ENCODE measurements at regions not wholly inside any gene's neighbourhood (a gene's known extent, or its start where the extent isn't known, plus 50 kb on each side); places are given as distances from the start of the nearest gene placed in this dataset.
"Not testable (repeated sequence)": the region's sequence is repeated elsewhere in the genome, so short reads cannot be mapped to it uniquely, and the experiment has no call there.

- no peak for DNase-seq (ENCODE audit: low read depth)
Measured at GRCh38 chr6:10128721-10129120, 286.2 kb downstream of the TFAP2A start.

- DNase-seq (ENCODE audit: low read depth) = no peak
Measured at GRCh38 chr6:10122164-10122563, 292.7 kb downstream of the TFAP2A start.

GRCh38 chr6:10112871-10113549 is 301.9 kb downstream of the TFAP2A start:
- DNase-seq (ENCODE audit: low read depth) = no peak

- no peak for DNase-seq (ENCODE audit: low read depth)
Measured at GRCh38 chr6:10111975-10112374, 302.9 kb downstream of the TFAP2A start.

- DNase-seq (ENCODE audit: low read depth) = no peak
Measured at GRCh38 chr6:10101551-10102252, 313.2 kb downstream of the TFAP2A start.

- no peak for DNase-seq (ENCODE audit: low read depth)
Measured at GRCh38 chr6:10099529-10100140, 315.2 kb downstream of the TFAP2A start.

GRCh38 chr6:10098756-10099528 is 315.9 kb downstream of the TFAP2A start:
- no peak for DNase-seq (ENCODE audit: low read depth)

GRCh38 chr6:10093282-10093681 is 321.6 kb downstream of the TFAP2A start:
- no peak for DNase-seq (ENCODE audit: low read depth)

- DNase-seq (ENCODE audit: low read depth) = no peak
Measured at GRCh38 chr6:10084111-10084986, 330.5 kb downstream of the TFAP2A start.

GRCh38 chr6:10082385-10082784 is 332.5 kb downstream of the TFAP2A start:
- no peak for DNase-seq (ENCODE audit: low read depth)

GRCh38 chr6:10081957-10082356 is 332.9 kb downstream of the TFAP2A start:
- DNase-seq (ENCODE audit: low read depth) = no peak

GRCh38 chr6:10081075-10081474 is 333.8 kb downstream of the TFAP2A start:
- no peak for DNase-seq (ENCODE audit: low read depth)

GRCh38 chr6:10080561-10080960 is 334.3 kb downstream of the TFAP2A start:
- no peak for DNase-seq (ENCODE audit: low read depth)

GRCh38 chr6:10078581-10078980 is 336.3 kb downstream of the TFAP2A start:
- DNase-seq (ENCODE audit: low read depth) = no peak

- not testable (repeated sequence) for DNase-seq (ENCODE audit: low read depth)
Measured at GRCh38 chr6:10074726-10075125, 340.1 kb downstream of the TFAP2A start.

- no peak for DNase-seq (ENCODE audit: low read depth)
Measured at GRCh38 chr6:10073341-10073740, 341.5 kb downstream of the TFAP2A start.

- no peak for DNase-seq (ENCODE audit: low read depth)
Measured at GRCh38 chr6:10071631-10072220, 343.1 kb downstream of the TFAP2A start.

- DNase-seq (ENCODE audit: low read depth) = no peak
Measured at GRCh38 chr6:10060004-10060403, 354.9 kb downstream of the TFAP2A start.

GRCh38 chr6:10054672-10055071 is 360.2 kb downstream of the TFAP2A start:
- no peak for DNase-seq (ENCODE audit: low read depth)

- DNase-seq (ENCODE audit: low read depth) = no peak
Measured at GRCh38 chr6:10051283-10051682, 363.6 kb downstream of the TFAP2A start.

Measured in iris pigment epithelial cell (primary cell).